ENCODE measurements at regions not wholly inside any gene's neighbourhood (a gene's known extent, or its start where the extent isn't known, plus 50 kb on each side); places are given as distances from the start of the nearest gene placed in this dataset.

DNA sequence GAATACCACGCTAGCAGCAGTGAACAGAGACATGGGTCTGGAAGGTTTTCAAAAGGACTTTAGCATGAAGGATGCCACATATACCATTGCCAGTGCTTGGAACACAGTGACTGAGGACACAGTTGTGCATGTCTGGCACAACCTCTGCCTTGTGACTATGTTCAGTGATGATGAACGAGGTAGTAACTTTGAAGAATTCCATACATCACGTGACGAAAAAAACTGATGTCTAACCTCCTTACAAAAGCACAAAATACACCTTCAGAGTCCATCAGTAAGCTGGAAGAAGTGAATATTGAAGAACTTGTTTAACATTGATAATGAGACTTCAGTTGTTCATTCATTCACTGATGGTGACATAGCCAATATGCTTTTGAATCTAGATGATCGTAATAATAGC lies 594.8 kb upstream of the GRM7 start:
- no peak for TF ChIP-seq CTCF (IDR thresholded peaks at IDR 0.05)
- Histone ChIP-seq H3K4me1 (no peaks in the 10 kb centered on the region), H3K27ac (no peak overlapping the region), H3K36me3 (no peaks in the 10 kb centered on the region), H3K9me3 (no peaks in the 10 kb centered on the region), H3K27me3 (ENCODE audit: low read depth) (no peaks in the 10 kb centered on the region), H3K4me3 (no peak overlapping the region)
- intact Hi-C loops (cut with DNase I), result no loop called here
- ATAC-seq (no peak), DNase-seq (no peak)

DNA sequence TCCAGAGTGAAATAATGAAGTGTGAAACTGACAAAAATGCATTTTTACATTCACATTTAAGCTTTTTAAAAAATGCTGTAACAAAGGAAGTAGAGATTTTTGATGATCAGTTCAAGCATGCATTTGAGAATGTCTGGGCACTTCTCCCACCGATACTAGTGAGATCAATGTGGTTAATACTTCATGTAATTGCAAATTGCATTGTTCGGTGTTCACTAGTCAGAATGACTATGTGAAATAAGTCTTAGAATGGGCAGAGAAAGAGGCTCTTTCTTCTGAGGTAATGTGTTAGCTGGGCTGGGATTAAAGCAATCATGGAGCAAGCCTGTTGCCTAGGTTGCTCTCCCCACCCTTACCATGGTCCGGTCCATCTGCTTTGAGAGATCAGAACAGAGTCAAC lies 587.0 kb upstream of the GRM7 start:
- ATAC-seq, result no peak
- Histone ChIP-seq H3K27ac (no peak overlapping the region), H3K4me3 (no peak overlapping the region), H3K27me3 (ENCODE audit: low read depth) (no peaks in the 10 kb centered on the region), H3K9me3 (no peaks in the 10 kb centered on the region), H3K36me3 (no peaks in the 10 kb centered on the region), H3K4me1 (no peaks in the 10 kb centered on the region)
- intact Hi-C loops (cut with DNase I), result no loop called here
- TF ChIP-seq CTCF (IDR thresholded peaks at IDR 0.05), result no peak
- no peak for DNase-seq

DNA sequence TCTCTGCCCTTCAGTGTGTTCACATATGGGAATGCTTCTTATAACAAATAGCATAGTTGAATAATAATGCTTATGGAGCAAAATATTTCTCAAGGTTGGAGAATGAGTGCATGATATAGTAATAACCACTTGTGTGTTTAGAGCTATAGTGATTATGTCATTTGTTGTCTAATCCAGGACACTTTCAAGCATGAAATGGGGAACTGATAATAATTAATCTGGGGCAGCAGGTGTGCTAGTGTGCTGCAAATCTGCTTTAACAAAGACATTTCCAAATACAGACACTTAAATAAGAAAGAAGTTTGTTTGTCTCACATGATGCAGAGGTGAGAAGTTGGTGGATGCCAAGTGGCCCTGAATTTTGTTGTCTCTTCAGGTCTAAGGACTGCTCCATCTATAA lies 579.3 kb upstream of the GRM7 start:
- Histone ChIP-seq H3K9me3 (no peaks in the 10 kb centered on the region), H3K4me3 (no peak overlapping the region), H3K36me3 (no peaks in the 10 kb centered on the region), H3K27ac (no peak overlapping the region), H3K4me1 (no peaks in the 10 kb centered on the region), H3K27me3 (ENCODE audit: low read depth) (no peaks in the 10 kb centered on the region)
- TF ChIP-seq CTCF (IDR thresholded peaks at IDR 0.05), result no peak
- intact Hi-C loops (cut with DNase I), result no loop called here
- no peak for ATAC-seq
- DNase-seq, result no peak

DNA sequence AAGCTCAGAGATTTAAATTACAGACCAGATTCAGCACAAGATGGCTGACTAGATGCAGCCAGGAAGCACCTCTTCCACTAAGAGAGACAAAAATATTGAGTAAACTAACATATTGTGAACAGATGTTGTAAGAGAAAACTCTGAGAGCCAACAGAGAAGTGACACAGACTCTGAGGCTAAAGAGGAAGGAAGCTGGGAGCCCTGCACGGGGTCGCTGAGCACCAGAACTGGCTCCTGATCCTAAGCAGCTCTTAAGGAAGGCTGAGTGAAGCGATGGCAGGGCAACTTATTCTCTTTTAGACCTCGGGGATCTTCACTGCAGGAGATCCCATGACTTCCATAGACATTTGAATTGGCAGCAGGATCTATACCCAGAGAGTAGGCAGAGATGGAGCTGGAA lies 578.0 kb upstream of the GRM7 start:
- Histone ChIP-seq H3K4me3 (no peak overlapping the region), H3K27me3 (ENCODE audit: low read depth) (no peaks in the 10 kb centered on the region), H3K27ac (no peak overlapping the region), H3K4me1 (no peaks in the 10 kb centered on the region), H3K36me3 (no peaks in the 10 kb centered on the region), H3K9me3 (no peaks in the 10 kb centered on the region)
- no peak for DNase-seq
- intact Hi-C loops (cut with DNase I), result no loop called here
- no peak for ATAC-seq
- TF ChIP-seq CTCF (IDR thresholded peaks at IDR 0.05), result no peak

- no peaks in the 10 kb centered on the region for H3K36me3 ChIP-seq
- H3K9me3 ChIP-seq, result no peaks in the 10 kb centered on the region
- no peak overlapping the region for H3K4me3 ChIP-seq
- no peak overlapping the region for H3K27ac ChIP-seq
- intact Hi-C loops (cut with DNase I), result no loop called here
- no peak for TF ChIP-seq CTCF (IDR thresholded peaks at IDR 0.05)
- no peaks in the 10 kb centered on the region for H3K27me3 ChIP-seq (ENCODE audit: low read depth)
- DNase-seq (no peak), ATAC-seq (no peak)
- H3K4me1 ChIP-seq, result no peaks in the 10 kb centered on the region
Observed at GRCh38 chr3:6287088-6287875, 573.6 kb upstream of the GRM7 start.
